ENCODE measurements at regions not wholly inside any gene's neighbourhood (a gene's known extent, or its start where the extent isn't known, plus 50 kb on each side); places are given as distances from the start of the nearest gene placed in this dataset.

GRCh38 chr12:114752217-114752616 is 68.2 kb upstream of the TBX3 start:
- TF ChIP-seq POLR2A (IDR thresholded peaks at IDR 0.05; ENCODE audit: low read depth, low read length) (no peak), CTCF (IDR thresholded peaks at IDR 0.05; ENCODE audit: extremely low read depth in 1 of 2, insufficient read depth in 1 of 2, low read depth in 1 of 2, low read length in 2 of 2) (no peak), MYC (IDR thresholded peaks at IDR 0.05; ENCODE audit: low read depth, low read length) (no peak)

All from endothelial cell of umbilical vein (primary cell).